Kidney epithelial cell (primary cell): ENCODE measurements at regions not wholly inside any gene's neighbourhood (a gene's known extent, or its start where the extent isn't known, plus 50 kb on each side); places are given as distances from the start of the nearest gene placed in this dataset.

Source experiments
- DNase-seq: peaks from one replicate; pipeline ENCODE4 v3.0.0-alpha.2; 2010; ENCODE audit warnings: low read depth
- H3K27me3 ChIP-seq: 2 replicates; pipeline ENCODE4 v1.6.0; 2011; ENCODE audit warnings: low read length; ENCODE audit not compliant: control insufficient read depth, insufficient read depth
- H3K36me3 ChIP-seq: 2 replicates; pipeline ENCODE4 v1.5.1; 2011; ENCODE audit warnings: low read length; ENCODE audit not compliant: control insufficient read depth, insufficient read depth
- H3K4me3 ChIP-seq: 2 replicates; pipeline ENCODE4 v1.5.1; 2011; ENCODE audit warnings: low read depth, mild to moderate bottlenecking, control low read depth, low read length
- CTCF ChIP-seq: IDR thresholded peaks from 2 replicates; pipeline ENCODE4 v1.5.1; 2011; ENCODE audit warnings: mild to moderate bottlenecking, moderate library complexity, low read length, control low read depth, inconsistent platforms; ENCODE audit not compliant: insufficient read depth, poor library complexity, severe bottlenecking

DNA sequence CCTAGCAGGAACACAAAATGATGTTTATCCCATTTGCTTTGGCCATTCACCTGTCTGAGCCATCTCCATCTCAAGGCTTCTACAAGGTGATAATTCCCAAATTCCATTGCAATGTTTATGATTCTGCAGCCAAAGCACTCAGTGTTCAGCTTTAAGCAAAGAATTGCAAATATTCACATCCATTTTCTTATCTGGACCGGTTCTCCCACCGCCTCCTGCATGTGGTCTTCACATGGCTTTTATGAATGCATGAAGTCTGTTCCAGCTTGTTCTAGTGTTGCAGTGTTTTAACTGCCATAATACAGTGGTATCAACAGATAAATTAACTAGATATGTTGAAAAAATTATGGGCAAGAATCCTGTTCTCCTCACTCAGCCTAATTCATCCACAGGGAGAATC, 443.0 kb upstream of the KLF4 start:
- H3K4me3 ChIP-seq = no peak overlapping the region
- no peaks in the 10 kb centered on the region for H3K36me3 ChIP-seq
- no peaks in the 10 kb centered on the region for H3K27me3 ChIP-seq
- no peak for DNase-seq
- no peak for TF ChIP-seq CTCF

DNA sequence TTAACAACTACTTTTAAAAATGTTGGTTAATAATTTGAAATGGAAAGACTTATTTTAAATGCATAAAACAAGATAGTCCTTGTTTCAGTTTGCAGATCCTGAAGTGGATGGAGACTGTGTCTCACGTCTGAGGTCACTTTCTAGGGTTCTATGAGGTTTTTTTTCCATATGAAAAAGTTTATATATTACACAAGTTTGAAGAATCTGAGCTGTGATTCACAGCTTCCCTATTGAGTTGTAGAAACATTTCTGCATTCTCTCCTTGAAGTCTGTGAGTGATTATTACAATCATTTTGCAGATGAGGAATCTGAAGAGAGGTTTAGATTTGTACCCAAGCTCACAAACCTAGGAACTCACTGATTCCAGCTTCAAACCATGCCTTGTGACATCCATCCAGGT, 442.5 kb upstream of the KLF4 start:
- Histone ChIP-seq H3K27me3 (no peaks in the 10 kb centered on the region), H3K36me3 (no peaks in the 10 kb centered on the region), H3K4me3 (no peak overlapping the region)
- DNase-seq = no peak
- TF ChIP-seq CTCF = no peak

- no peaks in the 10 kb centered on the region for H3K36me3 ChIP-seq
- H3K4me3 ChIP-seq = no peak overlapping the region
- no peak for DNase-seq
- H3K27me3 ChIP-seq = no peaks in the 10 kb centered on the region
- no peak for TF ChIP-seq CTCF
Observed at GRCh38 chr9:107931071-107931715, 441.6 kb upstream of the KLF4 start.

- Histone ChIP-seq H3K4me3 (no peak overlapping the region), H3K36me3 (no peaks in the 10 kb centered on the region), H3K27me3 (no peaks in the 10 kb centered on the region)
- no peak for TF ChIP-seq CTCF
- DNase-seq = no peak
Observed at GRCh38 chr9:107929443-107929842, 439.9 kb upstream of the KLF4 start.

DNA sequence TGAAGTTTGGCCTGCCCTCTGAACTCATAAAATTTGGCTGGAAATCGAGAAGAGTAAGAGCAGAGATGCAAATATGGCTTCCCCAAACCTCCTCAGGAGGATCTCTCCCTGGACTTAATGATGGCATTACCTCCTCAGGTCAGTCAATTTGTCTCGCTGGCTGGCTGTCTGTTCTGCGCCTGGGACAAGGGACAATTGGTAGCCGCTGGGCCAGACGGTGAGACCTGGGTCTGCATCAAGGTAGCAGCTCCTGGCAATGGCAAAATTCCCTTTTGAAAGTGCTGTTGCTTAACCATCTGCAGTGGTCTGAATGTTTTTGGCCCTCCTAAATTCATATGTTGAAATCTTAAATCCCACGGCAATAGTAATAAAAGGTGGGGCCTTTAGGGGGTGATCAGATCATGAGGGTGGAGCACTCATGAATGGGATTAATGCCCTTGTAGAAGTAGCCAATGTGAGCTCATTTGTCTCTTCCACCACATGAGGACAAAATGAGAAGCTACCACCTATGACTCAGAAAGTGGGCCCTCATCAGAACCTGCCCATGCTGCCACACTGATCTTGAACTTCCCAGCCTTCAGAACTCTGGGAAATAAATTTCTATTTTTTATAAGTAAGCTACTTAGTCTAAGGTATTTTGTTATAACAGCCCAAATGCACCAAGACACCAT, 439.3 kb upstream of the KLF4 start:
- Histone ChIP-seq H3K4me3 (no peak overlapping the region), H3K36me3 (no peaks in the 10 kb centered on the region), H3K27me3 (no peaks in the 10 kb centered on the region)
- no peak for TF ChIP-seq CTCF
- no peak for DNase-seq

DNA sequence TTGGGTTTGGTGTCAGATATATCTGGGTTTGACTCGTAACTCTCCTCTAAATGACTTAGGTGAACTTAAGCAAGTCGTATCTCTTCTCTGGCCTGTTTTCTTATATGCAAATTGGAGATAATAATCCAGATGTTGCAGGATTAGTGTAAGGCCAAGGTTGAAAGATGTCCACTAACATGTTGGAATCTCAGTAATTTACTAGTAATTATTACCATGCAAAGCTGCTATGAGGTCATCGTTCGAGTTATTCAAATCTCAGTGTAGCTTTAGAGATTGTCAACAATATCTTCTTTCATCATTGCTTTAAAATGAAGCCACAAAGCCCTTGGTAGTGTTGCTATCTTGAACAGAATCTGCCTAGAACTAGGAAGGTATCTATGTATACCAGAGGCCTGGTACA, 437.7 kb upstream of the KLF4 start:
- H3K27me3 ChIP-seq = no peaks in the 10 kb centered on the region
- no peak for DNase-seq
- no peak for TF ChIP-seq CTCF
- no peak overlapping the region for H3K4me3 ChIP-seq
- H3K36me3 ChIP-seq = no peaks in the 10 kb centered on the region
